BJ (cell line): ENCODE measurements at regions not wholly inside any gene's neighbourhood (a gene's known extent, or its start where the extent isn't known, plus 50 kb on each side); places are given as distances from the start of the nearest gene placed in this dataset.
"Not testable (repeated sequence)": the region's sequence is repeated elsewhere in the genome, so short reads cannot be mapped to it uniquely, and the experiment has no call there.

Experiments
- CTCF ChIA-PET: fragments of 350-600 bp; formaldehyde crosslinking; extraction: SDS; loops from one replicate; lab custom pipeline; 2021; ENCODE audit warnings: antibody characterized with exemption, inconsistent platforms; lab: Yijun Ruan, JAX
- POLR2A ChIA-PET: fragments of 300-600 bp; sonication (Branson Sonifier 250); formaldehyde crosslinking; extraction: SDS; loops from one replicate; lab custom pipeline; 2021; ENCODE audit warnings: antibody characterized with exemption; lab: Charles Lee
- DNase-seq: peaks from one replicate; pipeline ENCODE4 v3.0.0-alpha.2; 2011; ENCODE audit warnings: low read depth
- H3K27me3 ChIP-seq: 2 replicates; pipeline ENCODE4 v1.6.0; 2011; ENCODE audit warnings: low read length; ENCODE audit not compliant: control insufficient read depth, insufficient read depth
- H3K36me3 ChIP-seq: 2 replicates; pipeline ENCODE4 v1.5.1; 2011; ENCODE audit warnings: low read length; ENCODE audit not compliant: control insufficient read depth, insufficient read depth
- H3K4me3 ChIP-seq: 2 replicates; pipeline ENCODE4 v1.5.1; 2011; ENCODE audit warnings: low read depth, mild to moderate bottlenecking, control low read depth, low read length
- TF ChIP-seq, protein P1 (sequence below): IDR thresholded peaks from 2 replicates; pipeline ENCODE4 v1.5.1; 2011; ENCODE audit warnings: low read depth, mild to moderate bottlenecking, control low read depth, inconsistent platforms, low read length, moderate library complexity; ENCODE audit not compliant: insufficient read depth

GRCh38 chr15:34514251-34514670 is 69.2 kb downstream of the GOLGA8B start:
- Histone ChIP-seq H3K4me3 (peak overlapping the region; percentile 59), H3K36me3 (no peaks in the 10 kb centered on the region), H3K27me3 (peaks cover 10% of the 10 kb centered on the region)
- ChIA-PET POLR2A (no interaction called here), CTCF (interaction anchor here (1.7 kb wide), 1 partner anchor 73 kb away, joined by 6 read pairs; no protein-coding TSS in a partner anchor)
- DNase-seq: no peak
- TF ChIP-seq, protein P1, sequence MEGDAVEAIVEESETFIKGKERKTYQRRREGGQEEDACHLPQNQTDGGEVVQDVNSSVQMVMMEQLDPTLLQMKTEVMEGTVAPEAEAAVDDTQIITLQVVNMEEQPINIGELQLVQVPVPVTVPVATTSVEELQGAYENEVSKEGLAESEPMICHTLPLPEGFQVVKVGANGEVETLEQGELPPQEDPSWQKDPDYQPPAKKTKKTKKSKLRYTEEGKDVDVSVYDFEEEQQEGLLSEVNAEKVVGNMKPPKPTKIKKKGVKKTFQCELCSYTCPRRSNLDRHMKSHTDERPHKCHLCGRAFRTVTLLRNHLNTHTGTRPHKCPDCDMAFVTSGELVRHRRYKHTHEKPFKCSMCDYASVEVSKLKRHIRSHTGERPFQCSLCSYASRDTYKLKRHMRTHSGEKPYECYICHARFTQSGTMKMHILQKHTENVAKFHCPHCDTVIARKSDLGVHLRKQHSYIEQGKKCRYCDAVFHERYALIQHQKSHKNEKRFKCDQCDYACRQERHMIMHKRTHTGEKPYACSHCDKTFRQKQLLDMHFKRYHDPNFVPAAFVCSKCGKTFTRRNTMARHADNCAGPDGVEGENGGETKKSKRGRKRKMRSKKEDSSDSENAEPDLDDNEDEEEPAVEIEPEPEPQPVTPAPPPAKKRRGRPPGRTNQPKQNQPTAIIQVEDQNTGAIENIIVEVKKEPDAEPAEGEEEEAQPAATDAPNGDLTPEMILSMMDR: 0 out of 2 replicates have a peak, but pooled peaks have one; percentile 15

GRCh38 chr15:34512628-34513027 is 70.8 kb downstream of the GOLGA8B start:
- TF ChIP-seq, protein P1: no peak
- ChIA-PET POLR2A (no interaction called here), CTCF (no interaction called here)
- no peak for DNase-seq
- Histone ChIP-seq H3K4me3 (no peak overlapping the region), H3K36me3 (no peaks in the 10 kb centered on the region), H3K27me3 (peaks cover 10% of the 10 kb centered on the region)

GRCh38 chr15:34501131-34501530 is 63.5 kb upstream of the GOLGA8A start:
- no peak for DNase-seq
- Histone ChIP-seq H3K4me3 (no peak overlapping the region), H3K27me3 (peaks cover 4% of the 10 kb centered on the region; the same call in 1 of the 2 replicates), H3K36me3 (no peaks in the 10 kb centered on the region)
- TF ChIP-seq, protein P1: no peak
- ChIA-PET POLR2A (no interaction called here), CTCF (interaction anchor here (0.6 to 1.4 kb wide), 2 partner anchors 9 to 10 kb away, joined by 3 to 5 read pairs; no protein-coding TSS in a partner anchor)

- ChIA-PET CTCF (interaction anchor here (0.6 kb wide), 1 partner anchor 739 kb away, joined by 3 read pairs; no protein-coding TSS in a partner anchor), POLR2A (no interaction called here)
- H3K36me3 ChIP-seq: no peaks in the 10 kb centered on the region
- TF ChIP-seq, protein P1: no peak
- no peak overlapping the region for H3K4me3 ChIP-seq
- H3K27me3 ChIP-seq: peaks cover 15% of the 10 kb centered on the region
- DNase-seq: no peak
These were observed 58.8 kb upstream of the GOLGA8A start for GRCh38 chr15:34496207-34496995.

GRCh38 chr15:34495707-34496106 is 58.1 kb upstream of the GOLGA8A start:
- POLR2A ChIA-PET, CTCF ChIA-PET: not testable (repeated sequence)

More at GRCh38 chr15:34495707-34496106, 58.1 kb upstream of the GOLGA8A start:
- peaks cover 18% of the 10 kb centered on the region for H3K27me3 ChIP-seq
- not testable (repeated sequence) for H3K36me3 ChIP-seq, DNase-seq, H3K4me3 ChIP-seq
